Parathyroid adenoma (tissue), 2 donors: ENCODE measurements at regions not wholly inside any gene's neighbourhood (a gene's known extent, or its start where the extent isn't known, plus 50 kb on each side); places are given as distances from the start of the nearest gene placed in this dataset.

ENCODE experiments used
- H2AFZ ChIP-seq: fragments of 300-600 bp; sonication (generic); one replicate; pipeline ENCODE4 v1.7.0; 2017; ENCODE audit warnings: antibody characterized with exemption, mild to moderate bottlenecking
- H3K27ac ChIP-seq: fragments of 300-600 bp; sonication (generic); one replicate; pipeline ENCODE4 v1.7.0; 2017
- H3K27me3 ChIP-seq: fragments of 300-600 bp; sonication (generic); one replicate; pipeline ENCODE4 v1.7.0; 2017; ENCODE audit warnings: low read length; ENCODE audit not compliant: control insufficient read depth, insufficient read depth
- H3K36me3 ChIP-seq: fragments of 300-600 bp; sonication (generic); one replicate; pipeline ENCODE4 v1.7.0; 2017; ENCODE audit warnings: low read length; ENCODE audit not compliant: control insufficient read depth, insufficient read depth
- H3K4me1 ChIP-seq: fragments of 300-600 bp; sonication (generic); one replicate; pipeline ENCODE4 v1.7.0; 2017; ENCODE audit warnings: control low read depth
- H3K4me2 ChIP-seq: fragments of 300-600 bp; sonication (generic); one replicate; pipeline ENCODE4 v1.7.0; 2017; ENCODE audit warnings: low read length
- H3K4me3 ChIP-seq: fragments of 300-600 bp; sonication (generic); one replicate; pipeline ENCODE4 v1.7.0; 2017; ENCODE audit warnings: low read depth, low read length
- H3K79me2 ChIP-seq: fragments of 300-600 bp; sonication (generic); one replicate; pipeline ENCODE4 v1.7.0; 2017; ENCODE audit warnings: control low read depth
- H3K9ac ChIP-seq: fragments of 300-600 bp; sonication (generic); one replicate; pipeline ENCODE4 v1.7.0; 2017; ENCODE audit warnings: mild to moderate bottlenecking
- H3K9me3 ChIP-seq: fragments of 300-600 bp; sonication (generic); one replicate; pipeline ENCODE4 v1.7.0; 2017; ENCODE audit warnings: low read length; ENCODE audit not compliant: control insufficient read depth
- TF ChIP-seq, protein P1 (sequence below): fragments of 300-600 bp; sonication (generic); IDR thresholded peaks from one replicate; pipeline ENCODE4 v1.7.0; 2017; ENCODE audit warnings: antibody characterized with exemption, mild to moderate bottlenecking
- donor health status: primary hyperparathyroidism.

DNA sequence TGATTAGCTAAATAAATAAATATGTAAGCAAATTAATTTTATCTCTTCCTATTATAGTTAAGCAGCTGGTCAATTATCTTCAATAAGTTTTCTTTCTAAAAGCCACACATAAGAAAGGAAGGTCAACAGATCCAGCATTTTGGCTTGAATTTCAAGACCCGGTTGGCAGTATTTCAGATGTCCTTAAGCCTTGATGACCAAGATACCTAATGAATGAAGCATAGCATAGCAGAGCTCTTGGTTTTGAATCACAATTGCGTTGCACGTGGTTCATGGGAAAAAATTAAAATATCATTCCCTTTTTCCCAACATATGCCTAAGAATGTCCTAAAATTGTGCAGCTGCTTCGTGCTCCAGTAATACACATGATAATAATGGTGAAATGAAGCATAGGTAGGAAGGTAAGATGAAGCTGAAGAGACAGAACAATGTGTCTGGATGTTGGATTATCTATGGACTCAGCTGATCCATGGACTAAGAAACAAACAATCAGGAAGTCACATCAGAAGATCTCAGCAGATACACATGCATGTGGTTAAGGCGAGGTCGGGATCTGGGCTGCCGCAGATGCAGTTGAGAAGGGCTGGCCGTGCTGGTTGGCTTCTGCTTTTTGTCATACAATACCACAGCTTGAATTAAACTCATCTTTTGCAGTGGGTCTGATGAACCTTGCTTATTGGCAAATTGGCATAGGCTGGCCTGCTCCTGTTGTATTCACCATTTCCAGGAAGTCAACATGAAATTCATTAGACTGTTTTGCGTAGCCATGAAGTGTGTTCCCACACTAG lies 284.9 kb upstream of the RUNX1 start:
- Histone ChIP-seq H3K27me3 (no peaks in the 10 kb centered on the region), H3K4me3 (no peak overlapping the region), H3K4me1 (no peaks in the 10 kb centered on the region), H3K9ac (no peak overlapping the region), H3K79me2 (no peaks in the 10 kb centered on the region), H3K4me2 (no peak overlapping the region), H2AFZ (no peak overlapping the region), H3K9me3 (no peaks in the 10 kb centered on the region), H3K36me3 (no peaks in the 10 kb centered on the region), H3K27ac (no peak overlapping the region)
- TF ChIP-seq, protein P1, sequence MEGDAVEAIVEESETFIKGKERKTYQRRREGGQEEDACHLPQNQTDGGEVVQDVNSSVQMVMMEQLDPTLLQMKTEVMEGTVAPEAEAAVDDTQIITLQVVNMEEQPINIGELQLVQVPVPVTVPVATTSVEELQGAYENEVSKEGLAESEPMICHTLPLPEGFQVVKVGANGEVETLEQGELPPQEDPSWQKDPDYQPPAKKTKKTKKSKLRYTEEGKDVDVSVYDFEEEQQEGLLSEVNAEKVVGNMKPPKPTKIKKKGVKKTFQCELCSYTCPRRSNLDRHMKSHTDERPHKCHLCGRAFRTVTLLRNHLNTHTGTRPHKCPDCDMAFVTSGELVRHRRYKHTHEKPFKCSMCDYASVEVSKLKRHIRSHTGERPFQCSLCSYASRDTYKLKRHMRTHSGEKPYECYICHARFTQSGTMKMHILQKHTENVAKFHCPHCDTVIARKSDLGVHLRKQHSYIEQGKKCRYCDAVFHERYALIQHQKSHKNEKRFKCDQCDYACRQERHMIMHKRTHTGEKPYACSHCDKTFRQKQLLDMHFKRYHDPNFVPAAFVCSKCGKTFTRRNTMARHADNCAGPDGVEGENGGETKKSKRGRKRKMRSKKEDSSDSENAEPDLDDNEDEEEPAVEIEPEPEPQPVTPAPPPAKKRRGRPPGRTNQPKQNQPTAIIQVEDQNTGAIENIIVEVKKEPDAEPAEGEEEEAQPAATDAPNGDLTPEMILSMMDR: no peak

DNA sequence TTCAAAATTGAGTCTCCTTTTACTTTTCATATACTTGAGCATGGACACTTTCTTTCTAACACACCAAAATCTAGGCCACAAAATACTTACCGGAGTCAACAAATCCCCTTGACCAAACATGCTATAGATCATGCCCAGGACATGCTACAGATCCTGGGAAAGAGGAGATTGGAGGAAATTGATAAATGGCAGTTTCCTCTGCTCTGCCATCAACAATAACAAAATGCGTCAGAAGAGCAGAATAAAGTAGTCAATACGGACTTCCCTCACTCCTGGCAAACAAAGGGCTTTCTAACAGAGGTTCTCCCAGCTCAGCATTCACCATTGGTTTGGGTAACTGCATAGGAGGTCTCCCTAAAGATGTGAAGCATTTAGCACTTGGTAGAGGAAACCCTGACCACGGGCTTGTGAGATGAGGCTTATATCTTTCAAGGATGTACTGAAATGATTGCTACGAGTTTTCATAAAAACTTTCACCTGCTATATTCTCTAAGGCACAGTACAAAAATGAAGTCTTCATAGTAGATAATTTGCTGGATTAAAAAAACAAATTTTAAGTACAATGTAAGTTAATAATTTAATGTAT lies 283.8 kb upstream of the RUNX1 start:
- H2AFZ ChIP-seq: no peak overlapping the region
- no peaks in the 10 kb centered on the region for H3K27me3 ChIP-seq
- no peaks in the 10 kb centered on the region for H3K9me3 ChIP-seq
- H3K4me1 ChIP-seq: no peaks in the 10 kb centered on the region
- TF ChIP-seq, protein P1: no peak
- no peak overlapping the region for H3K4me2 ChIP-seq
- H3K27ac ChIP-seq: no peak overlapping the region
- H3K79me2 ChIP-seq: no peaks in the 10 kb centered on the region
- no peaks in the 10 kb centered on the region for H3K36me3 ChIP-seq
- no peak overlapping the region for H3K4me3 ChIP-seq
- no peak overlapping the region for H3K9ac ChIP-seq

DNA sequence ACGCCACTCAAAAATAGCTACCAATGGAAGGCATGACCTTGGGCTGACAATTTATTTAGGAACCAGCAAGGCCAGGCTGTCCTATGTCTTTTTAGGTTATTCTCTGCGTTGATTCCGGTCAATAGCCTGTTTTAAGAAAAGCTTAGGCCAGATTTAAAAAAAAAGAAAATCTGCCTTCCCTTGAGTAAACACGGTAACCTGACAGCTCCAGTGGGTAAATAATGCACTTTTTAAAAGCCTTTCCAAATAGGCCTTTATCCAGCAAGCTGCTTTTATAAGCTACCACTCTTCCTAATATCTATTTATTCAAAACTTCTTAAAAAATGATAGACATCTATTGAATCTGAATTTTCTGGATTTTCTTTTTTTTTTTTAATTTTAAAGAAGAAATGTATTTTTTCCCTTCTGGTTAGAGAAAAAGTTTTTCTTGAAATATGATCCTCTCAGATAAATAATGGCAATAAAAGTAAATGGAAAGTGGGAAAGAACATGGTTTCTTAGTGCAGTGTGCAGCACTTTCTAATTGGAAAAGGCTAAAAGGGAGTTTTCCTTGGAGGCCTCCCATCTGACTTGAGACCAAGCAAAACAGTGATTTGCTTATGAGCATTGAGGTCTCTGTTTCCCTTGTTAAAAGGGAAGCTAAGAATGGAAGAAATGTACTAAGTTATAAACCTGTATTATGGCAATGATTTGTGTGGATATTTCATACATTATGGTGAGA lies 281.0 kb upstream of the RUNX1 start:
- no peak overlapping the region for H3K4me2 ChIP-seq

DNA sequence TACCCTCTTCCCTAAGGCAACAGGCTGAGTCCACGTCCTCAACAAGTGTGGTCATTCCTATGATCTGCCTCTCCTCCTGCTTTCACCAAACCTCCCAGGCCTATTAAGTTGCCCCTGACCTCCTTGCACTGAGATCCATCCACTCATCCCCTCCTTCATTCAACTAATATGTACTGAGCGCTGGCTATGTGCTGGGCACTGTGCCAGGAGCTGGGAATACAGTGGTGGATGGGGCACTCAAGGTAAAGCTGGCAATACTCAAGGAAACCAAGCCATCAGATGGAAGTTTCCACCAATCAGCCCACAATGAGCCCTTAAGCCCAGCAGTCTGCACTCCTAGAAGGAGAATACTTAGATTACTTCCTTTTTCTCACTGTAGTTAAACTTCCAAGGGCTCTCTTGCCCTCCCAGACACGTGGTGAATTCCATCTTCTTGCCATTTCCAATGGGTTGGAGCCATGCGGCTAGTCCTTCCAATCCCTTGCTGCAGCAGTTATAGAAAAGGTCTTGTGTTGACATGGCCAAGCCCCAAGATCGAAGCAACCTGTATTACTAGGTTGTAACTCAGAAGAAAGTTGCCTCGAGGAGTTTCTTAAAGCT lies 279.9 kb upstream of the RUNX1 start:
- TF ChIP-seq, protein P1: no peak
- no peak overlapping the region for H3K9ac ChIP-seq
- no peaks in the 10 kb centered on the region for H3K79me2 ChIP-seq
- H3K4me2 ChIP-seq: no peak overlapping the region
- no peaks in the 10 kb centered on the region for H3K36me3 ChIP-seq
- H3K9me3 ChIP-seq: no peaks in the 10 kb centered on the region
- H3K4me3 ChIP-seq: no peak overlapping the region
- H3K27me3 ChIP-seq: no peaks in the 10 kb centered on the region
- H2AFZ ChIP-seq: no peak overlapping the region
- no peaks in the 10 kb centered on the region for H3K4me1 ChIP-seq
- H3K27ac ChIP-seq: no peak overlapping the region

More for the DNA sequence above, 281.0 kb upstream of the RUNX1 start:
- H3K4me1 ChIP-seq: no peaks in the 10 kb centered on the region
- TF ChIP-seq, protein P1: no peak
- no peak overlapping the region for H2AFZ ChIP-seq
- H3K27ac ChIP-seq: no peak overlapping the region
- H3K4me3 ChIP-seq: no peak overlapping the region
- no peaks in the 10 kb centered on the region for H3K9me3 ChIP-seq
- H3K79me2 ChIP-seq: no peaks in the 10 kb centered on the region
- no peaks in the 10 kb centered on the region for H3K36me3 ChIP-seq
- no peak overlapping the region for H3K9ac ChIP-seq
- H3K27me3 ChIP-seq: no peaks in the 10 kb centered on the region
